Prostate gland (tissue), 2 donors: ENCODE measurements at regions not wholly inside any gene's neighbourhood (a gene's known extent, or its start where the extent isn't known, plus 50 kb on each side); places are given as distances from the start of the nearest gene placed in this dataset.

Experiments
- CTCF ChIP-seq, 4 experiments: fragments of 200-600 bp in 2 of 4; fragments of 450-650 bp in 2 of 4; sonication (generic) in 2 of 4; IDR thresholded peaks; 1 replicate in 3 of 4; 2 replicates in 1 of 4; pipeline ENCODE4 v1.5.1; 2016 to 2019; ENCODE audit warnings: antibody characterized with exemption in 4 of 4, mild to moderate bottlenecking in 2 of 4, moderate library complexity in 2 of 4
- POLR2A ChIP-seq: fragments of 450-650 bp; IDR thresholded peaks from one replicate; pipeline ENCODE4 v1.6.1; 2016; ENCODE audit warnings: antibody characterized with exemption, mild to moderate bottlenecking
- POLR2AphosphoS5 ChIP-seq: sonication (generic); formaldehyde crosslinking; IDR thresholded peaks from one replicate; pipeline ENCODE4 v1.6.1; 2017; ENCODE audit warnings: antibody characterized with exemption

DNA sequence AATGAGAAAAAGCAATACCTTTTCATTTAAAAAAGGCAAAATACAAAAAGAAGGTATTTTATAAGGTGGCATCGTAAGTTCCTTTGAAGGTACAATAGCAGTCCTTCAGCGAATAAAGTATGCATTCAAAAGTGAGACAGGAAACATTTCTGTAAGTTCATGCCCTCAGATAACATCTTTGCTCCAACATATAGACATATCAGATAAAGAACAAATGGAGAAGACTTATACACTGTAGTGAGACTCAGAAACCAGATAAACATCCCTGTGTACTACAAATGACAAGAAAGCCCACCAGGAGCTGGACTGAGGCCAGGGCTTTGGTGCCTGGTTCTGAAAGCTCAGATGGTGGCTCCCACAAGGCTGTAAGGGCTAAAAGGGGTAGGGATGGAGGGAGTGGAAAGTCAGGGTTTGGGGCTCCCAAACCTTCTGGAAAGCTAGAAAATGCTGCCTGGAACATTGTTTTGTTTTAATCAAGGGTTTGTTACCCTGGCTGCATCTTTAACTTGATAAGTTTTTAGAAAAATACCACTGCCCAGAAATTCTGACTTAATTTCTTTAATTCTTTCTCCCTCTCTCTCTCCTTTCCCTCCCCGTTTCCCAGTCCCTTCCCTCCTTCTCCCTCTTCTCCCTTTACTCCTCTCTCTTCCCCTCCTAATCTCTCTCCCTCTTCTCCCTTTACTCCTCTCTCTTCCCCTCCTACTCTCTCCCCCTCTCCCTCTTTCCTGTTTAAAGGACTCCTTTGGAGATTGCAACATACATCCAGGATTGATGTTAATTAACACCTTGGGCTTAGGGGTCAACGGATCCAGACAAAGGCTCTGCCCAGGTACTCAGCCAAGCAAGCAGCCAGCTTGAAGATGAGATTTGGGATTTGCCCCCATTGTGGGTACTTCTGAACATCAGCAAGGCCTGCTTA, 126.1 kb downstream of the AQP9 start:
- TF ChIP-seq CTCF (IDR thresholded peaks at IDR 0.05) (no peak), POLR2A (no peak), POLR2AphosphoS5 (no peak)
